ENCODE measurements at regions not wholly inside any gene's neighbourhood (a gene's known extent, or its start where the extent isn't known, plus 50 kb on each side); places are given as distances from the start of the nearest gene placed in this dataset.

GRCh38 chr5:44028226-44028625, 361.0 kb downstream of the FGF10 start:
- ChIA-PET POLR2A (no interaction called here), CTCF (interaction anchor here (1.0 kb wide), 1 partner anchor 298 kb away, joined by 3 read pairs; no protein-coding TSS in a partner anchor)
- Histone ChIP-seq H3K4me3 (ENCODE audit: low read depth, low read length) (no peak overlapping the region), H3K27me3 (ENCODE audit: control insufficient read depth, insufficient read depth, low read length) (no peaks in the 10 kb centered on the region), H3K27ac (ENCODE audit: low read depth, low read length) (no peak overlapping the region), H3K9me3 (ENCODE audit: control insufficient read depth, insufficient read depth, low read length) (no peaks in the 10 kb centered on the region)
- TF ChIP-seq, protein P1, sequence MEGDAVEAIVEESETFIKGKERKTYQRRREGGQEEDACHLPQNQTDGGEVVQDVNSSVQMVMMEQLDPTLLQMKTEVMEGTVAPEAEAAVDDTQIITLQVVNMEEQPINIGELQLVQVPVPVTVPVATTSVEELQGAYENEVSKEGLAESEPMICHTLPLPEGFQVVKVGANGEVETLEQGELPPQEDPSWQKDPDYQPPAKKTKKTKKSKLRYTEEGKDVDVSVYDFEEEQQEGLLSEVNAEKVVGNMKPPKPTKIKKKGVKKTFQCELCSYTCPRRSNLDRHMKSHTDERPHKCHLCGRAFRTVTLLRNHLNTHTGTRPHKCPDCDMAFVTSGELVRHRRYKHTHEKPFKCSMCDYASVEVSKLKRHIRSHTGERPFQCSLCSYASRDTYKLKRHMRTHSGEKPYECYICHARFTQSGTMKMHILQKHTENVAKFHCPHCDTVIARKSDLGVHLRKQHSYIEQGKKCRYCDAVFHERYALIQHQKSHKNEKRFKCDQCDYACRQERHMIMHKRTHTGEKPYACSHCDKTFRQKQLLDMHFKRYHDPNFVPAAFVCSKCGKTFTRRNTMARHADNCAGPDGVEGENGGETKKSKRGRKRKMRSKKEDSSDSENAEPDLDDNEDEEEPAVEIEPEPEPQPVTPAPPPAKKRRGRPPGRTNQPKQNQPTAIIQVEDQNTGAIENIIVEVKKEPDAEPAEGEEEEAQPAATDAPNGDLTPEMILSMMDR (IDR thresholded peaks at IDR 0.05; ENCODE audit: low read depth, low read length): no peak
- DNase-seq (ENCODE audit: low read depth, low spot score): no peak

- no peaks in the 10 kb centered on the region for H3K9me3 ChIP-seq (ENCODE audit: control insufficient read depth, insufficient read depth, low read length)
- H3K4me3 ChIP-seq (ENCODE audit: low read depth, low read length): no peak overlapping the region
- H3K27me3 ChIP-seq (ENCODE audit: control insufficient read depth, insufficient read depth, low read length): no peaks in the 10 kb centered on the region
- no peak for DNase-seq (ENCODE audit: low read depth, low spot score)
- ChIA-PET CTCF (no interaction called here), POLR2A (no interaction called here)
- TF ChIP-seq, protein P1 (IDR thresholded peaks at IDR 0.05; ENCODE audit: low read depth, low read length): no peak
- H3K27ac ChIP-seq (ENCODE audit: low read depth, low read length): no peak overlapping the region
Measured at GRCh38 chr5:44022622-44023021, 366.6 kb downstream of the FGF10 start.

DNA sequence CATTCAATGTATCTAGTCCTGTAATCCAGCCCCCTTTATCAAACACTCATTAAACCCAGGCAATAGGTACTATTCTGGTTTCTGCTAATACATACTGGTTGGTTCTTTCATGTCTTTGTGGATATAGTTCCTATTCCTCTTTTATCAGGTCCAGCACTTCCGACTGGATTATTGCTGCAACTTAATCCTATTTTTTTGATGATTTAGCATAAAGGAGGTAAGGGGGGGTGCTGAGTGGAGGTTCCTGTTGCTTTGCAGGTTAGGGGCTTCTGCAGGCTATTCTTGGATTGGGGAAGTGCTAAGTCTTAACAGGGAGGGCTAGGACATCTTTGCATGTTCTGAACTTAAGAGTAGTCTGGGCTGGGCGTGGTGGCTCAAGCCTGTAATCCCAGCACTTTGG, 377.7 kb downstream of the FGF10 start:
- CTCF ChIA-PET: no interaction called here
- TF ChIP-seq, protein P1 (IDR thresholded peaks at IDR 0.05; ENCODE audit: low read depth, low read length): no peak

DNA sequence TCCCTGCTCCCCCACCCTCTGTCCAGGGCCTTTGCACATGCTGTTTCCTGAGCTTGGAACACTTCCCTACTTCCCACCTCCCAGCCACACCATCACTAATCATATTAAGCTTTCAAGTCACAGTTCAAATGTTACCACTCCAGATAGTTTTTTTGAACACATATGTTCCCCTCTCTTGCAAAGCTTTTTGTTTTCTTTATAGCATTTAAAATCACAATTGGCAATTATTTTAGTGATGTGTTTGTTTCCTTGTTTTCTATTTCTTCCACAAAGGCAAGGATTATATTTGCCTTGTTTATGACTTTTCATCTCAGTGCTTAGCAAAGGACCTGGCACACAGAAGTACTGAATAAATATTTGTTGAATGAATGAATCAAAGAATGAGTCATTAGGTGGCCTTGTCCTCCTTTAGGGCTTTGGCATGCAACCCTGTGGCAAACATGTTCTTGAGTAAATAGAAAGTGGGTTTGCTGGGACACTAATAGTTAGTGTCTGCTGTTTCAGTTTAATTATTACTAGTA, 386.8 kb downstream of the FGF10 start:
- Histone ChIP-seq H3K9me3 (ENCODE audit: control insufficient read depth, insufficient read depth, low read length) (no peaks in the 10 kb centered on the region), H3K4me3 (ENCODE audit: low read depth, low read length) (no peak overlapping the region), H3K27ac (ENCODE audit: low read depth, low read length) (no peak overlapping the region), H3K27me3 (ENCODE audit: control insufficient read depth, insufficient read depth, low read length) (no peaks in the 10 kb centered on the region)
- CTCF ChIA-PET: no interaction called here
- DNase-seq (ENCODE audit: low read depth, low spot score): no peak
- POLR2A ChIA-PET: no interaction called here
- TF ChIP-seq, protein P1 (IDR thresholded peaks at IDR 0.05; ENCODE audit: low read depth, low read length): no peak

More for the DNA sequence above, 377.7 kb downstream of the FGF10 start:
- H3K4me3 ChIP-seq (ENCODE audit: low read depth, low read length): no peak overlapping the region
- H3K27me3 ChIP-seq (ENCODE audit: control insufficient read depth, insufficient read depth, low read length): no peaks in the 10 kb centered on the region
- POLR2A ChIA-PET: no interaction called here
- peaks cover 5% of the 10 kb centered on the region; the same call in 1 of the 2 replicates for H3K9me3 ChIP-seq (ENCODE audit: control insufficient read depth, insufficient read depth, low read length)
- no peak for DNase-seq (ENCODE audit: low read depth, low spot score)
- no peak overlapping the region for H3K27ac ChIP-seq (ENCODE audit: low read depth, low read length)

- H3K27ac ChIP-seq (ENCODE audit: low read depth, low read length): no peak overlapping the region
- ChIA-PET CTCF (no interaction called here), POLR2A (no interaction called here)
- TF ChIP-seq, protein P1 (IDR thresholded peaks at IDR 0.05; ENCODE audit: low read depth, low read length): no peak
- no peaks in the 10 kb centered on the region for H3K27me3 ChIP-seq (ENCODE audit: control insufficient read depth, insufficient read depth, low read length)
- no peak overlapping the region for H3K4me3 ChIP-seq (ENCODE audit: low read depth, low read length)
- H3K9me3 ChIP-seq (ENCODE audit: control insufficient read depth, insufficient read depth, low read length): no peaks in the 10 kb centered on the region
- no peak for DNase-seq (ENCODE audit: low read depth, low spot score)
Measured at GRCh38 chr5:44001675-44002380, 387.4 kb downstream of the FGF10 start.
